SK-N-SH (cell line): ENCODE measurements at regions not wholly inside any gene's neighbourhood (a gene's known extent, or its start where the extent isn't known, plus 50 kb on each side); places are given as distances from the start of the nearest gene placed in this dataset.

Source experiments
- CTCF ChIA-PET: fragments of 300-600, 350-600 bp; formaldehyde crosslinking; extraction: SDS; loops from one replicate; lab custom pipeline; 2021; lab: Yijun Ruan, JAX
- POLR2A ChIA-PET: fragments of 350-600 bp; sonication (Branson Sonifier 250); formaldehyde crosslinking; extraction: SDS; loops from one replicate; lab custom pipeline; 2020; ENCODE audit warnings: antibody characterized with exemption, inconsistent platforms; lab: Yijun Ruan, JAX
- DNase-seq: peaks from one replicate; pipeline ENCODE4 v3.0.0; 2012
- H2AFZ ChIP-seq: fragments of 200-600 bp; sonication (generic); 2 replicates; pipeline ENCODE4 v1.8.1; 2016; ENCODE audit warnings: antibody characterized with exemption, mild to moderate bottlenecking, low read depth
- H3F3A ChIP-seq: fragments of 200-600 bp; sonication (generic); replicated peaks from 2 replicates; pipeline ENCODE3; 2016; ENCODE audit warnings: antibody characterized with exemption, mild to moderate bottlenecking; ENCODE audit not compliant: insufficient read depth
- H3K27ac ChIP-seq, 2 experiments: fragments of 200-500 bp in 1 of 2; fragments of 200-600 bp in 1 of 2; sonication (Bioruptor generic) in 1 of 2; sonication (generic), shearing (Covaris generic) in 1 of 2; 2 replicates each; pipeline versions ENCODE4 v1.5.1 to v1.6.1; 2014 to 2016; ENCODE audit warnings: low read depth in 2 of 2, inconsistent platforms in 1 of 2, low read length in 1 of 2, mild to moderate bottlenecking in 1 of 2, mixed read lengths in 1 of 2
- H3K27me3 ChIP-seq: fragments of 200-600 bp; sonication (generic), shearing (Covaris generic); 2 replicates; pipeline ENCODE4 v1.6.1; 2016; ENCODE audit warnings: mixed run types; ENCODE audit not compliant: insufficient read depth
- H3K36me3 ChIP-seq, 2 experiments: fragments of 200-500 bp in 1 of 2; fragments of 200-600 bp in 1 of 2; sonication (Bioruptor generic) in 1 of 2; sonication (generic) in 1 of 2; replicated peaks in 1 of 2; 2 replicates each; pipeline versions ENCODE3 to v1.5.1; 2014 to 2016; ENCODE audit warnings: low read length in 1 of 2, mild to moderate bottlenecking in 1 of 2; ENCODE audit not compliant: insufficient read depth in 2 of 2, control insufficient read depth in 1 of 2
- H3K4me1 ChIP-seq, 2 experiments: fragments of 200-500 bp in 1 of 2; fragments of 200-600 bp in 1 of 2; sonication (Bioruptor generic) in 1 of 2; sonication (generic), shearing (Covaris generic) in 1 of 2; 2 replicates each; pipeline versions ENCODE4 v1.5.1 to v1.6.1; 2014 to 2016; ENCODE audit warnings: low read depth in 1 of 2, low read length in 1 of 2, mixed run types in 1 of 2; ENCODE audit not compliant: insufficient read depth in 2 of 2, control insufficient read depth in 1 of 2
- H3K4me2 ChIP-seq: fragments of 200-600 bp; sonication (generic), shearing (Covaris generic); 2 replicates; pipeline ENCODE4 v1.6.1; 2017; ENCODE audit warnings: mixed run types
- H3K4me3 ChIP-seq, 2 experiments: fragments of 200-500 bp in 1 of 2; fragments of 200-600 bp in 1 of 2; sonication (Bioruptor generic) in 1 of 2; sonication (generic), shearing (Covaris generic) in 1 of 2; 2 replicates each; pipeline versions ENCODE4 v1.5.1 to v1.8.1; 2014 to 2016; ENCODE audit warnings: low read depth in 2 of 2, inconsistent platforms in 1 of 2, low read length in 1 of 2, mild to moderate bottlenecking in 1 of 2, mixed read lengths in 1 of 2, moderate library complexity in 1 of 2
- H3K79me2 ChIP-seq: fragments of 200-600 bp; sonication (generic); 2 replicates; pipeline ENCODE4 v1.8.1; 2017; ENCODE audit warnings: mild to moderate bottlenecking; ENCODE audit not compliant: insufficient read depth
- H3K9ac ChIP-seq: fragments of 200-600 bp; sonication (generic); 2 replicates; pipeline ENCODE4 v1.6.1; 2017; ENCODE audit warnings: mixed run types
- H3K9me2 ChIP-seq: fragments of 200-600 bp; sonication (generic); 2 replicates; pipeline ENCODE4 v1.6.1; 2017; ENCODE audit warnings: mixed run types
- H3K9me3 ChIP-seq: fragments of 200-600 bp; sonication (generic); 2 replicates; pipeline ENCODE4 v1.6.1; 2017; ENCODE audit warnings: mixed run types, mild to moderate bottlenecking, moderate library complexity
- H4K20me1 ChIP-seq: fragments of 200-600 bp; sonication (generic); 2 replicates; pipeline ENCODE4 v1.6.1; 2017; ENCODE audit warnings: mild to moderate bottlenecking, mixed run types; ENCODE audit not compliant: insufficient read depth
- ELF1 ChIP-seq: IDR thresholded peaks from 2 replicates; pipeline ENCODE4 v1.4.0; 2012
- EP300 ChIP-seq, 2 experiments: IDR thresholded peaks; 2 replicates each; pipeline versions ENCODE4 v1.4.0 to v1.6.1; 2012; ENCODE audit warnings: borderline replicate concordance in 1 of 2, low read depth in 1 of 2, low read length in 1 of 2
- EZH2phosphoT487 ChIP-seq: fragments of 200-600 bp; sonication (generic); IDR thresholded peaks from 2 replicates; pipeline ENCODE4 v1.6.1; 2017; ENCODE audit warnings: low read depth, mixed run types, mild to moderate bottlenecking, antibody characterized with exemption, moderate library complexity, borderline replicate concordance
- FOSL2 ChIP-seq: IDR thresholded peaks from 2 replicates; pipeline ENCODE4 v1.4.0; 2012; ENCODE audit warnings: low read depth, mild to moderate bottlenecking, moderate library complexity, borderline replicate concordance
- GABPA ChIP-seq: IDR thresholded peaks from 2 replicates; pipeline ENCODE4 v1.4.0; 2012; ENCODE audit warnings: low read depth, mild to moderate bottlenecking
- GATA2 ChIP-seq: sonication (generic); formaldehyde crosslinking; IDR thresholded peaks from 2 replicates; pipeline ENCODE4 v1.5.0; 2020; ENCODE audit warnings: mild to moderate bottlenecking, missing genetic modification reagents
- IRF3 ChIP-seq: fragments of 150-350 bp; IDR thresholded peaks from 2 replicates; pipeline ENCODE4 v1.6.1; 2016; ENCODE audit warnings: mild to moderate bottlenecking, low read depth, low read length
- JUND ChIP-seq: IDR thresholded peaks from 2 replicates; pipeline ENCODE4 v1.4.0; 2012
- MEF2A ChIP-seq: IDR thresholded peaks from 2 replicates; pipeline ENCODE4 v1.4.0; 2012; ENCODE audit warnings: low read depth, borderline replicate concordance
- NRF1 ChIP-seq: IDR thresholded peaks from 2 replicates; pipeline ENCODE4 v1.6.1; 2012; ENCODE audit warnings: low read depth, mild to moderate bottlenecking, low read length
- POLR2AphosphoS5 ChIP-seq: IDR thresholded peaks from 2 replicates; pipeline ENCODE4 v1.6.1; 2012; ENCODE audit warnings: low read depth, low read length
- RAD21 ChIP-seq: IDR thresholded peaks from 2 replicates; pipeline ENCODE4 v1.6.1; 2012; ENCODE audit warnings: mild to moderate bottlenecking, low read length
- RFX5 ChIP-seq: IDR thresholded peaks from 2 replicates; pipeline ENCODE4 v1.6.1; 2012; ENCODE audit warnings: mild to moderate bottlenecking, improper control_type of control experiment, low read length
- TAF1 ChIP-seq: IDR thresholded peaks from 2 replicates; pipeline ENCODE4 v1.6.1; 2012; ENCODE audit warnings: low read depth, mild to moderate bottlenecking, low read length, moderate library complexity, borderline replicate concordance
- TCF12 ChIP-seq: IDR thresholded peaks from 2 replicates; pipeline ENCODE4 v1.4.0; 2012
- TEAD4 ChIP-seq: IDR thresholded peaks from 2 replicates; pipeline ENCODE4 v1.4.0; 2012; ENCODE audit warnings: mild to moderate bottlenecking, borderline replicate concordance; ENCODE audit not compliant: insufficient read depth
- USF1 ChIP-seq: IDR thresholded peaks from 2 replicates; pipeline ENCODE4 v1.4.0; 2012; ENCODE audit warnings: low read depth, borderline replicate concordance
- USF2 ChIP-seq: fragments of 150-350 bp; IDR thresholded peaks from 2 replicates; pipeline ENCODE4 v1.6.1; 2017; ENCODE audit warnings: antibody characterized with exemption, low read length, low read depth, borderline replicate concordance
- YY1 ChIP-seq: IDR thresholded peaks from 2 replicates; pipeline ENCODE4 v1.4.0; 2012; ENCODE audit warnings: low read depth, mild to moderate bottlenecking
- WGBS: methylation state at CpG from one replicate; pipeline ENCODE4 v1.1.6; 2017; ENCODE audit warnings: low lambda C conversion rate; 5-methylcytosine and 5-hydroxymethylcytosine counted together

- WGBS: 11% methylated on average over 2 of the region's 2 CpGs
Observed at GRCh38 chr5:117205894-117206293, 631.3 kb upstream of the SEMA6A start.

GRCh38 chr5:117204926-117205869, 630.6 kb upstream of the SEMA6A start:
- Histone ChIP-seq H3K9me3 (no peaks in the 10 kb centered on the region), H4K20me1 (no peaks in the 10 kb centered on the region), H3K4me1 (peaks cover 0 to 5% of the 10 kb centered on the region in 2 experiments; a peak in 2 of 4 replicates), H2AFZ (no peak overlapping the region), H3K9me2 (no peaks in the 10 kb centered on the region), H3K36me3 (no peaks in the 10 kb centered on the region), H3K27me3 (no peaks in the 10 kb centered on the region), H3F3A (no peaks in the 10 kb centered on the region), H3K79me2 (no peaks in the 10 kb centered on the region), H3K9ac (no peak overlapping the region), H3K4me2 (no peak overlapping the region), H3K27ac (no peak overlapping the region), H3K4me3 (no peak overlapping the region)
- peak; percentile 11 for DNase-seq
- CTCF ChIA-PET: interaction anchor here (1.0 kb wide), 1 partner anchor 10 kb away, joined by 3 read pairs; no protein-coding TSS in a partner anchor
- POLR2A ChIA-PET: no interaction called here
- TF ChIP-seq GABPA (no peak), GATA2 (CRISPR knock-in tag) (peak; percentile 40; the same call in 1 of the 2 replicates), RFX5 (no peak), YY1 (no peak)
- 21% methylated on average over 10 of the region's 10 CpGs for WGBS

More at GRCh38 chr5:117205894-117206293, 631.3 kb upstream of the SEMA6A start:
- Histone ChIP-seq H3F3A (no peaks in the 10 kb centered on the region), H3K36me3 (no peaks in the 10 kb centered on the region), H2AFZ (no peak overlapping the region), H3K9ac (no peak overlapping the region), H3K4me2 (no peak overlapping the region), H3K27me3 (no peaks in the 10 kb centered on the region), H3K27ac (no peak overlapping the region), H3K4me3 (no peak overlapping the region), H3K9me3 (no peaks in the 10 kb centered on the region), H4K20me1 (no peaks in the 10 kb centered on the region), H3K4me1 (peaks cover 0 to 5% of the 10 kb centered on the region in 2 experiments; a peak in 2 of 4 replicates), H3K79me2 (no peaks in the 10 kb centered on the region), H3K9me2 (no peaks in the 10 kb centered on the region)
- TF ChIP-seq TEAD4 (no peak), RAD21 (no peak), NRF1 (no peak), IRF3 (no peak), GABPA (no peak)
- no peak for DNase-seq
- ChIA-PET POLR2A (no interaction called here), CTCF (no interaction called here)

- H3K4me3 ChIP-seq: no peak overlapping the region
- H3K9me3 ChIP-seq: no peaks in the 10 kb centered on the region
- H4K20me1 ChIP-seq: no peaks in the 10 kb centered on the region
- no peaks in the 10 kb centered on the region for H3K79me2 ChIP-seq
- H3K4me2 ChIP-seq: no peak overlapping the region
- WGBS: 20% methylated on average over 4 of the region's 4 CpGs
- POLR2A ChIA-PET: no interaction called here
- H3K9ac ChIP-seq: no peak overlapping the region
- no peak overlapping the region for H3K27ac ChIP-seq
- no peaks in the 10 kb centered on the region for H3F3A ChIP-seq
- peaks cover 0 to 5% of the 10 kb centered on the region in 2 experiments; a peak in 2 of 4 replicates for H3K4me1 ChIP-seq
- CTCF ChIA-PET: interaction anchor here (1.0 kb wide), 1 partner anchor 9 kb away, joined by 3 read pairs; no protein-coding TSS in a partner anchor
- H3K27me3 ChIP-seq: no peaks in the 10 kb centered on the region
- no peak for DNase-seq
- no peaks in the 10 kb centered on the region for H3K9me2 ChIP-seq
- no peak overlapping the region for H2AFZ ChIP-seq
- no peaks in the 10 kb centered on the region for H3K36me3 ChIP-seq
- no peak for TF ChIP-seq TEAD4
- TF ChIP-seq FOSL2: no peak
- TF ChIP-seq POLR2AphosphoS5: no peak
- TF ChIP-seq GABPA: no peak
- TF ChIP-seq USF2: no peak
- TF ChIP-seq MEF2A: no peak
- no peak for TF ChIP-seq TCF12
- no peak for TF ChIP-seq RAD21
- TF ChIP-seq EP300 (IDR thresholded peaks at IDR 0.05; ENCODE audit: borderline replicate concordance in 1 of 2, low read depth in 1 of 2, low read length in 1 of 2): no peak
- TF ChIP-seq RFX5: no peak
- no peak for TF ChIP-seq JUND
- TF ChIP-seq USF1: no peak
- no peak for TF ChIP-seq ELF1
- TF ChIP-seq EZH2phosphoT487: no peak
- no peak for TF ChIP-seq TAF1
Observed at GRCh38 chr5:117204404-117204803, 629.8 kb upstream of the SEMA6A start.
